ENCODE measurements at regions not wholly inside any gene's neighbourhood (a gene's known extent, or its start where the extent isn't known, plus 50 kb on each side); places are given as distances from the start of the nearest gene placed in this dataset.

GRCh38 chr9:91106415-91107081, 255.2 kb downstream of the AUH start:
- Mint-ChIP-seq H3K36me3 (ENCODE audit: unreplicated experiment) (no peaks in the 10 kb centered on the region), H3K4me1 (ENCODE audit: unreplicated experiment) (peaks cover 14% of the 10 kb centered on the region), H3K4me3 (ENCODE audit: unreplicated experiment) (no peak overlapping the region), H3K27ac (ENCODE audit: unreplicated experiment) (no peak overlapping the region), H3K27me3 (ENCODE audit: unreplicated experiment) (no peaks in the 10 kb centered on the region), H3K9me3 (ENCODE audit: unreplicated experiment) (peaks cover 5% of the 10 kb centered on the region)
- no peak for TF ChIP-seq CTCF (IDR thresholded peaks at IDR 0.05)
- no peak for DNase-seq (ENCODE audit: extremely low spot score, unreplicated experiment)

- no peak for TF ChIP-seq CTCF (IDR thresholded peaks at IDR 0.05)
- no peaks in the 10 kb centered on the region for H3K36me3 Mint-ChIP-seq (ENCODE audit: unreplicated experiment)
Observed at GRCh38 chr9:91111226-91111625, 250.5 kb downstream of the AUH start.

GRCh38 chr9:91111876-91112275, 249.8 kb downstream of the AUH start:
- no peak for TF ChIP-seq CTCF (IDR thresholded peaks at IDR 0.05)
- H3K36me3 Mint-ChIP-seq (ENCODE audit: unreplicated experiment) = no peaks in the 10 kb centered on the region
- H3K27me3 Mint-ChIP-seq (ENCODE audit: unreplicated experiment) = no peaks in the 10 kb centered on the region
- DNase-seq (ENCODE audit: extremely low spot score, unreplicated experiment) = no peak
- H3K9me3 Mint-ChIP-seq (ENCODE audit: unreplicated experiment) = peaks cover 5% of the 10 kb centered on the region
- peaks cover 14% of the 10 kb centered on the region for H3K4me1 Mint-ChIP-seq (ENCODE audit: unreplicated experiment)
- no peak overlapping the region for H3K4me3 Mint-ChIP-seq (ENCODE audit: unreplicated experiment)
- H3K27ac Mint-ChIP-seq (ENCODE audit: unreplicated experiment) = no peak overlapping the region

More at GRCh38 chr9:91111226-91111625, 250.5 kb downstream of the AUH start:
- no peak for DNase-seq (ENCODE audit: extremely low spot score, unreplicated experiment)
- H3K9me3 Mint-ChIP-seq (ENCODE audit: unreplicated experiment) = peaks cover 5% of the 10 kb centered on the region
- no peak overlapping the region for H3K27ac Mint-ChIP-seq (ENCODE audit: unreplicated experiment)
- H3K4me3 Mint-ChIP-seq (ENCODE audit: unreplicated experiment) = no peak overlapping the region
- peaks cover 11% of the 10 kb centered on the region for H3K4me1 Mint-ChIP-seq (ENCODE audit: unreplicated experiment)
- no peaks in the 10 kb centered on the region for H3K27me3 Mint-ChIP-seq (ENCODE audit: unreplicated experiment)

GRCh38 chr9:91113016-91113415, 248.7 kb downstream of the AUH start:
- Mint-ChIP-seq H3K9me3 (ENCODE audit: unreplicated experiment) (peaks cover 5% of the 10 kb centered on the region), H3K4me1 (ENCODE audit: unreplicated experiment) (peaks cover 18% of the 10 kb centered on the region), H3K4me3 (ENCODE audit: unreplicated experiment) (no peak overlapping the region), H3K36me3 (ENCODE audit: unreplicated experiment) (no peaks in the 10 kb centered on the region), H3K27ac (ENCODE audit: unreplicated experiment) (no peak overlapping the region), H3K27me3 (ENCODE audit: unreplicated experiment) (no peaks in the 10 kb centered on the region)
- no peak for DNase-seq (ENCODE audit: extremely low spot score, unreplicated experiment)
- no peak for TF ChIP-seq CTCF (IDR thresholded peaks at IDR 0.05)

GRCh38 chr9:91114450-91114849, 247.3 kb downstream of the AUH start:
- Mint-ChIP-seq H3K27ac (ENCODE audit: unreplicated experiment) (no peak overlapping the region), H3K9me3 (ENCODE audit: unreplicated experiment) (peaks cover 2% of the 10 kb centered on the region), H3K36me3 (ENCODE audit: unreplicated experiment) (no peaks in the 10 kb centered on the region), H3K27me3 (ENCODE audit: unreplicated experiment) (no peaks in the 10 kb centered on the region), H3K4me3 (ENCODE audit: unreplicated experiment) (no peak overlapping the region), H3K4me1 (ENCODE audit: unreplicated experiment) (peaks cover 32% of the 10 kb centered on the region)
- no peak for TF ChIP-seq CTCF (IDR thresholded peaks at IDR 0.05)
- DNase-seq (ENCODE audit: extremely low spot score, unreplicated experiment) = no peak
